ENCODE measurements at regions not wholly inside any gene's neighbourhood (a gene's known extent, or its start where the extent isn't known, plus 50 kb on each side); places are given as distances from the start of the nearest gene placed in this dataset.

- Histone ChIP-seq H3K27me3 (ENCODE audit: insufficient read depth, low read depth, low read length) (no peaks in the 10 kb centered on the region), H3K36me3 (ENCODE audit: insufficient read depth, low read length) (no peaks in the 10 kb centered on the region), H3K9ac (ENCODE audit: low read length) (no peak overlapping the region), H3K9me3 (ENCODE audit: low read length) (no peaks in the 10 kb centered on the region), H3K27ac (ENCODE audit: low read length) (no peak overlapping the region), H3K4me3 (ENCODE audit: low read length) (no peak overlapping the region), H2AFZ (ENCODE audit: low read depth, low read length) (no peak overlapping the region), H3K4me2 (ENCODE audit: low read length) (no peak overlapping the region), H3F3A (ENCODE audit: insufficient read depth, low read length, poor library complexity, severe bottlenecking) (no peaks in the 10 kb centered on the region), H3K79me2 (replicated peaks; ENCODE audit: insufficient read depth, low read length) (no peaks in the 10 kb centered on the region), H3K9me2 (ENCODE audit: insufficient read depth, low read length) (no peaks in the 10 kb centered on the region), H4K20me1 (ENCODE audit: insufficient read depth) (no peaks in the 10 kb centered on the region)
- TF ChIP-seq TAF1 (IDR thresholded peaks at IDR 0.05; ENCODE audit: low read depth) = no peak
These were observed 61.5 kb upstream of the DCBLD2 start for GRCh38 chr3:98962951-98963350.

- no peaks in the 10 kb centered on the region for H4K20me1 ChIP-seq (ENCODE audit: insufficient read depth)
- no peak overlapping the region for H3K27ac ChIP-seq (ENCODE audit: low read length)
- H3K9me3 ChIP-seq (ENCODE audit: low read length) = no peaks in the 10 kb centered on the region
- no peak overlapping the region for H3K4me2 ChIP-seq (ENCODE audit: low read length)
- H3K9me2 ChIP-seq (ENCODE audit: insufficient read depth, low read length) = no peaks in the 10 kb centered on the region
- H3K36me3 ChIP-seq (ENCODE audit: insufficient read depth, low read length) = no peaks in the 10 kb centered on the region
- no peak overlapping the region for H2AFZ ChIP-seq (ENCODE audit: low read depth, low read length)
- no peak overlapping the region for H3K4me3 ChIP-seq (ENCODE audit: low read length)
- no peaks in the 10 kb centered on the region for H3K79me2 ChIP-seq (replicated peaks; ENCODE audit: insufficient read depth, low read length)
- H3F3A ChIP-seq (ENCODE audit: insufficient read depth, low read length, poor library complexity, severe bottlenecking) = no peaks in the 10 kb centered on the region
- H3K27me3 ChIP-seq (ENCODE audit: insufficient read depth, low read depth, low read length) = no peaks in the 10 kb centered on the region
- no peak overlapping the region for H3K9ac ChIP-seq (ENCODE audit: low read length)
- no peak for TF ChIP-seq CTCF (IDR thresholded peaks at IDR 0.05; ENCODE audit: poor library complexity, severe bottlenecking)
- TF ChIP-seq POLR2AphosphoS5 (IDR thresholded peaks at IDR 0.05) = no peak
- no peak for TF ChIP-seq TAF1 (IDR thresholded peaks at IDR 0.05; ENCODE audit: low read depth)
- TF ChIP-seq SMC3 (conservative IDR thresholded peaks at IDR 0.05; ENCODE audit: poor library complexity) = no peak
- no peak for TF ChIP-seq EZH2 (IDR thresholded peaks at IDR 0.05; ENCODE audit: borderline replicate concordance, insufficient read depth, low read length, poor library complexity, severe bottlenecking)
- TF ChIP-seq RAD21 (conservative IDR thresholded peaks at IDR 0.05) = no peak
These were observed 60.9 kb upstream of the DCBLD2 start for GRCh38 chr3:98962189-98962930.

GRCh38 chr3:98961161-98962155, 60.0 kb upstream of the DCBLD2 start:
- H3K27ac ChIP-seq (ENCODE audit: low read length) = no peak overlapping the region
- H3K4me3 ChIP-seq (ENCODE audit: low read length) = no peak overlapping the region
- H3K27me3 ChIP-seq (ENCODE audit: insufficient read depth, low read depth, low read length) = no peaks in the 10 kb centered on the region
- H3K79me2 ChIP-seq (replicated peaks; ENCODE audit: insufficient read depth, low read length) = no peaks in the 10 kb centered on the region
- H2AFZ ChIP-seq (ENCODE audit: low read depth, low read length) = no peak overlapping the region
- H3K36me3 ChIP-seq (ENCODE audit: insufficient read depth, low read length) = no peaks in the 10 kb centered on the region
- H3K9me3 ChIP-seq (ENCODE audit: low read length) = no peaks in the 10 kb centered on the region
- no peaks in the 10 kb centered on the region for H3K9me2 ChIP-seq (ENCODE audit: insufficient read depth, low read length)
- H3F3A ChIP-seq (ENCODE audit: insufficient read depth, low read length, poor library complexity, severe bottlenecking) = no peaks in the 10 kb centered on the region
- no peak overlapping the region for H3K4me2 ChIP-seq (ENCODE audit: low read length)
- no peak for TF ChIP-seq CTCF (IDR thresholded peaks at IDR 0.05; ENCODE audit: poor library complexity, severe bottlenecking)
- TF ChIP-seq TAF1 (IDR thresholded peaks at IDR 0.05; ENCODE audit: low read depth) = no peak
- no peak for TF ChIP-seq EP300 (conservative IDR thresholded peaks at IDR 0.05; ENCODE audit: poor library complexity, severe bottlenecking)
- no peak for TF ChIP-seq RAD21 (conservative IDR thresholded peaks at IDR 0.05)
- TF ChIP-seq REST (IDR thresholded peaks at IDR 0.05; ENCODE audit: borderline replicate concordance) = no peak
- no peak for TF ChIP-seq EZH2 (IDR thresholded peaks at IDR 0.05; ENCODE audit: borderline replicate concordance, insufficient read depth, low read length, poor library complexity, severe bottlenecking)
- no peak for TF ChIP-seq POLR2AphosphoS5 (IDR thresholded peaks at IDR 0.05)
- TF ChIP-seq MXI1 (conservative IDR thresholded peaks at IDR 0.05; ENCODE audit: poor library complexity, severe bottlenecking) = no peak
- no peaks in the 10 kb centered on the region for H4K20me1 ChIP-seq (ENCODE audit: insufficient read depth)
- no peak overlapping the region for H3K9ac ChIP-seq (ENCODE audit: low read length)

All from neural cell (in vitro differentiated cells).